Lung (tissue), 11 donors: ENCODE measurements at regions not wholly inside any gene's neighbourhood (a gene's known extent, or its start where the extent isn't known, plus 50 kb on each side); places are given as distances from the start of the nearest gene placed in this dataset.

Experiments
- ATAC-seq: fragments of 200-7000 bp; cut with Tn5 transposase; one replicate; pipeline ENCODE4 v1.9.1; 2020; ENCODE audit warnings: moderate number of reproducible peaks; ENCODE audit not compliant: insufficient read depth, low FRiP score
- DNase-seq, 3 donors: peaks; one replicate each; pipeline ENCODE4 v3.0.0-alpha.2; 2013 to 2017
- H3K27ac ChIP-seq, 2 donors: one replicate each; pipeline ENCODE4 v1.5.1; 2013; ENCODE audit warnings: mild to moderate bottlenecking in 2 of 2, moderate library complexity in 2 of 2, control low read depth in 1 of 2, inconsistent platforms in 1 of 2, low read depth in 1 of 2, low read length in 1 of 2
- H3K27me3 ChIP-seq, 3 donors: one replicate each; pipeline ENCODE4 v1.5.1; 2013; ENCODE audit warnings: low read length in 2 of 3; ENCODE audit not compliant: control insufficient read depth in 3 of 3, insufficient read depth in 3 of 3
- H3K36me3 ChIP-seq, 4 donors: one replicate each; pipeline ENCODE4 v1.5.1; 2013; ENCODE audit warnings: low read length in 4 of 4, mild to moderate bottlenecking in 1 of 4, moderate library complexity in 1 of 4; ENCODE audit not compliant: control insufficient read depth in 4 of 4, insufficient read depth in 4 of 4
- H3K4me1 ChIP-seq, 5 donors: one replicate each; pipeline ENCODE4 v1.5.1; 2013; ENCODE audit warnings: low read length in 5 of 5, mild to moderate bottlenecking in 2 of 5, moderate library complexity in 1 of 5; ENCODE audit not compliant: control insufficient read depth in 5 of 5, insufficient read depth in 5 of 5
- H3K4me3 ChIP-seq: one replicate; pipeline ENCODE4 v1.5.1; 2013; ENCODE audit warnings: mild to moderate bottlenecking, control low read depth, moderate library complexity
- H3K9ac ChIP-seq, 2 donors: one replicate each; pipeline ENCODE4 v1.5.1; 2013; ENCODE audit warnings: low read length in 2 of 2, control low read depth in 1 of 2; ENCODE audit not compliant: insufficient read depth in 1 of 2
- H3K9me3 ChIP-seq, 4 donors: one replicate each; pipeline ENCODE4 v1.5.1; 2013; ENCODE audit warnings: low read length in 3 of 4, mild to moderate bottlenecking in 1 of 4, moderate library complexity in 1 of 4; ENCODE audit not compliant: control insufficient read depth in 4 of 4, insufficient read depth in 3 of 4
- CTCF ChIP-seq: IDR thresholded peaks from 2 replicates; pipeline ENCODE4 v1.5.1; 2012; ENCODE audit warnings: mild to moderate bottlenecking; ENCODE audit errors: control extremely low read depth, extremely low read depth
- WGBS, 2 donors: extraction: QIAGEN DNeasy Blood & Tissue Kit; methylation state at CpG; one replicate each; pipeline ENCODE4 v1.1.7; 2013; 5-methylcytosine and 5-hydroxymethylcytosine counted together
- donor health status: control.
- donor health status: control.
- donor health status: Bipolar disorder and iron deficiency.
- donor health status: healthy.
- donor health status: DM: yes; HTN: yes; CAD: no.

GRCh38 chrX:77061022-77061421, 386.2 kb upstream of the FGF16 start:
- ATAC-seq: no peak
- no peak overlapping the region for H3K4me3 ChIP-seq
- no peak overlapping the region for H3K27ac ChIP-seq
- no peaks in the 10 kb centered on the region for H3K27me3 ChIP-seq
- no peaks in the 10 kb centered on the region for H3K4me1 ChIP-seq
- no peak for DNase-seq
- no peak for TF ChIP-seq CTCF
- no peak overlapping the region for H3K9ac ChIP-seq
- H3K36me3 ChIP-seq: no peaks in the 10 kb centered on the region
- peaks cover 0 to 3% (median 0%) of the 10 kb centered on the region in 4 donors for H3K9me3 ChIP-seq

DNA sequence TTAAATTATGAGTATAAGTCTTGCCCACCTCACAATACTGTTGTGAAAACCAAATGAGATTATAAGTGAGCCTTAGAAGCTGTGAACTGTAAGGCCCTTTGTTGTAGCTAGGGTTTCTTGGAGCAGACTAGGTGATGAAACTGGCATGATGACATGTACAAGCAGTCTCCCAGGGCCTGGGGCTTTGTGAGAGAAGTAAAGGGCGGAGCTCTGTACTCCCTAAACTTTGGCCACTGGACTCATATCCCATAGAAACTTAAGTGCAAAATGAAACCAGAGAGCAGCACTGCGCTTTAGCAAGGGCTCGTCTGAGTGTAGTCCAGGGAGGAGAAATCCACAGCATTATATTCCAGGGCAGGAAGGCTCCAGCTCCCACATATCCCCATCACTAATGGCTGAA, 385.6 kb upstream of the FGF16 start:
- ATAC-seq: no peak
- Histone ChIP-seq H3K9ac (no peak overlapping the region), H3K9me3 (peaks cover 0 to 3% (median 0%) of the 10 kb centered on the region in 4 donors), H3K4me3 (no peak overlapping the region), H3K27me3 (no peaks in the 10 kb centered on the region), H3K27ac (no peak overlapping the region), H3K4me1 (no peaks in the 10 kb centered on the region), H3K36me3 (no peaks in the 10 kb centered on the region)
- no peak for TF ChIP-seq CTCF
- 56 to 87% methylated on average over 3 of the region's 3 CpGs for WGBS, 2 donors
- no peak for DNase-seq

GRCh38 chrX:77065896-77066295, 381.3 kb upstream of the FGF16 start:
- no peaks in the 10 kb centered on the region for H3K4me1 ChIP-seq
- no peak overlapping the region for H3K4me3 ChIP-seq
- ATAC-seq (no peak), DNase-seq (no peak)
- H3K36me3 ChIP-seq: no peaks in the 10 kb centered on the region
- H3K27ac ChIP-seq: no peak overlapping the region
- no peak overlapping the region for H3K9ac ChIP-seq
- peaks cover 0 to 2% (median 0%) of the 10 kb centered on the region in 4 donors for H3K9me3 ChIP-seq
- 76 to 87% methylated on average over 11 of the region's 11 CpGs for WGBS, 2 donors
- H3K27me3 ChIP-seq: no peaks in the 10 kb centered on the region
- TF ChIP-seq CTCF: no peak

GRCh38 chrX:77070202-77070918, 376.8 kb upstream of the FGF16 start:
- Histone ChIP-seq H3K36me3 (no peaks in the 10 kb centered on the region), H3K9ac (no peak overlapping the region), H3K4me3 (no peak overlapping the region), H3K9me3 (peaks cover 0 to 2% (median 0%) of the 10 kb centered on the region in 4 donors), H3K27me3 (no peaks in the 10 kb centered on the region), H3K4me1 (no peaks in the 10 kb centered on the region), H3K27ac (no peak overlapping the region)
- no peak for DNase-seq
- no peak for ATAC-seq
- 23 to 38% methylated on average over 3 of the region's 3 CpGs for WGBS, 2 donors
- no peak for TF ChIP-seq CTCF
